ENCODE measurements at regions not wholly inside any gene's neighbourhood (a gene's known extent, or its start where the extent isn't known, plus 50 kb on each side); places are given as distances from the start of the nearest gene placed in this dataset.
A peak's percentile ranks its signal among the peaks of the same experiment; 100 is the strongest.

GRCh38 chr2:147546109-147546508 lies 298.7 kb upstream of the ACVR2A start:
- Histone ChIP-seq H4K20me1 (ENCODE audit: low read length) (no peaks in the 10 kb centered on the region), H3F3A (ENCODE audit: low read length, unreplicated experiment) (no peaks in the 10 kb centered on the region), H3K36me3 (ENCODE audit: low read depth, low read length) (no peaks in the 10 kb centered on the region), H3K9me2 (replicated peaks; ENCODE audit: low read length) (no peaks in the 10 kb centered on the region), H3K4me2 (ENCODE audit: low read length) (no peak overlapping the region), H3K4me1 (ENCODE audit: insufficient read depth, low read length) (no peaks in the 10 kb centered on the region), H3K27me3 (ENCODE audit: low read length) (no peaks in the 10 kb centered on the region), H3K9ac (ENCODE audit: low read length) (no peak overlapping the region), H3K79me2 (ENCODE audit: low read length) (no peaks in the 10 kb centered on the region), H3K4me3 (ENCODE audit: low read length) (no peak overlapping the region), H3K9me3 (ENCODE audit: low read length) (no peaks in the 10 kb centered on the region), H3K27ac (ENCODE audit: low read length) (no peak overlapping the region), H2AFZ (ENCODE audit: low read length) (no peak overlapping the region)
- no peak for ATAC-seq
- no TSS peak for BruUV-seq (replicated peaks)
- intact Hi-C loops (cut with micrococcal nuclease): no loop called here
- POLR2A ChIA-PET (ENCODE audit: unreplicated experiment): interaction anchor here (0.6 kb wide), 1 partner anchor 215 kb away, joined by 3 read pairs; no protein-coding TSS in a partner anchor
- CTCF ChIA-PET: no interaction called here
- DNase-seq: no peak
- TF ChIP-seq CTCF (conservative IDR thresholded peaks at IDR 0.05; ENCODE audit: low read depth, low read length): no peak
- TF ChIP-seq EZH2 (IDR thresholded peaks at IDR 0.05; ENCODE audit: low read length, unreplicated experiment): no peak
- TF ChIP-seq EZH2phosphoT487 (IDR thresholded peaks at IDR 0.05; ENCODE audit: borderline replicate concordance, low read length): no peak

GRCh38 chr2:147543056-147543455 lies 301.8 kb upstream of the ACVR2A start:
- no peak for TF ChIP-seq CTCF (conservative IDR thresholded peaks at IDR 0.05; ENCODE audit: low read depth, low read length)
- no peak for TF ChIP-seq EZH2 (IDR thresholded peaks at IDR 0.05; ENCODE audit: low read length, unreplicated experiment)
- TF ChIP-seq EZH2phosphoT487 (IDR thresholded peaks at IDR 0.05; ENCODE audit: borderline replicate concordance, low read length): no peak
- no peak overlapping the region for H3K9ac ChIP-seq (ENCODE audit: low read length)
- H3K79me2 ChIP-seq (ENCODE audit: low read length): no peaks in the 10 kb centered on the region
- ATAC-seq (no peak), DNase-seq (peak; percentile 13)
- H3K9me3 ChIP-seq (ENCODE audit: low read length): no peaks in the 10 kb centered on the region
- no peaks in the 10 kb centered on the region for H3F3A ChIP-seq (ENCODE audit: low read length, unreplicated experiment)
- BruUV-seq (replicated peaks): no TSS peak
- no peaks in the 10 kb centered on the region for H3K9me2 ChIP-seq (replicated peaks; ENCODE audit: low read length)
- CTCF ChIA-PET: no interaction called here
- no peak overlapping the region for H2AFZ ChIP-seq (ENCODE audit: low read length)
- no peak overlapping the region for H3K4me2 ChIP-seq (ENCODE audit: low read length)
- no peaks in the 10 kb centered on the region for H4K20me1 ChIP-seq (ENCODE audit: low read length)
- intact Hi-C loops (cut with micrococcal nuclease): no loop called here
- H3K4me3 ChIP-seq (ENCODE audit: low read length): no peak overlapping the region
- H3K27ac ChIP-seq (ENCODE audit: low read length): no peak overlapping the region
- no peaks in the 10 kb centered on the region for H3K27me3 ChIP-seq (ENCODE audit: low read length)
- POLR2A ChIA-PET (ENCODE audit: unreplicated experiment): no interaction called here
- H3K4me1 ChIP-seq (ENCODE audit: insufficient read depth, low read length): no peaks in the 10 kb centered on the region
- H3K36me3 ChIP-seq (ENCODE audit: low read depth, low read length): no peaks in the 10 kb centered on the region

GRCh38 chr2:147542351-147542750 lies 302.5 kb upstream of the ACVR2A start:
- Histone ChIP-seq H3K27ac (ENCODE audit: low read length) (no peak overlapping the region), H3K79me2 (ENCODE audit: low read length) (no peaks in the 10 kb centered on the region), H4K20me1 (ENCODE audit: low read length) (no peaks in the 10 kb centered on the region), H3K9me2 (replicated peaks; ENCODE audit: low read length) (no peaks in the 10 kb centered on the region), H3K4me2 (ENCODE audit: low read length) (no peak overlapping the region), H3K9me3 (ENCODE audit: low read length) (no peaks in the 10 kb centered on the region), H3K4me1 (ENCODE audit: insufficient read depth, low read length) (no peaks in the 10 kb centered on the region), H3K9ac (ENCODE audit: low read length) (no peak overlapping the region), H2AFZ (ENCODE audit: low read length) (no peak overlapping the region), H3K36me3 (ENCODE audit: low read depth, low read length) (no peaks in the 10 kb centered on the region), H3F3A (ENCODE audit: low read length, unreplicated experiment) (no peaks in the 10 kb centered on the region), H3K27me3 (ENCODE audit: low read length) (no peaks in the 10 kb centered on the region), H3K4me3 (ENCODE audit: low read length) (no peak overlapping the region)
- no TSS peak for BruUV-seq (replicated peaks)
- DNase-seq: no peak
- TF ChIP-seq EZH2phosphoT487 (IDR thresholded peaks at IDR 0.05; ENCODE audit: borderline replicate concordance, low read length): no peak
- TF ChIP-seq CTCF (conservative IDR thresholded peaks at IDR 0.05; ENCODE audit: low read depth, low read length): no peak
- no peak for TF ChIP-seq EZH2 (IDR thresholded peaks at IDR 0.05; ENCODE audit: low read length, unreplicated experiment)
- POLR2A ChIA-PET (ENCODE audit: unreplicated experiment): no interaction called here
- CTCF ChIA-PET: no interaction called here
- intact Hi-C loops (cut with micrococcal nuclease): no loop called here
- ATAC-seq: no peak

Measured in PC-3 (cell line).